ENCODE measurements at regions not wholly inside any gene's neighbourhood (a gene's known extent, or its start where the extent isn't known, plus 50 kb on each side); places are given as distances from the start of the nearest gene placed in this dataset.
"Not testable (repeated sequence)": the region's sequence is repeated elsewhere in the genome, so short reads cannot be mapped to it uniquely, and the experiment has no call there.

DNA sequence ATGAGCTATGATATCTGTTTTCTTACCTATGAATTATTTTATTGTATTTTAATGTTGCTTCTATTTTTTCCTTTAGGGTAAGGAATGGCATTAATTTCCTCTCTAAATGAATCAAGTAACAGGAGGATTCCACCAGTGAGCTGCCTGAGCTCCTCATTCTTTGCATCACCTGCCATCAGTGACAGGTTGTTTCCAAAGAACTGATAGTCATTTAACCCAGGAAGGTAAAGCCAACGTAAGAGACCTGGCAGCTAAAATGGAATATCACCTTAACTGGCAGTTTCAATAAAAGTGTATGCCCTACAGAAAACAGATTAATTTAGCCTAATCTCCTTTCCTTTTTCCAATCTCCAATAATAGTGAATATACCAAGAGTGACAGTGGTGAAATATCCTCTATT is 812.0 kb downstream of the SLITRK5 start:
- Histone ChIP-seq H3F3A (ENCODE audit: insufficient read depth) (no peaks in the 10 kb centered on the region), H3K27me3 (ENCODE audit: low read length) (no peaks in the 10 kb centered on the region), H3K27ac (ENCODE audit: low read depth, low read length) (no peak overlapping the region), H3K79me2 (ENCODE audit: insufficient read depth, low read length) (no peaks in the 10 kb centered on the region), H3K4me3 (ENCODE audit: insufficient read depth, low read length, poor library complexity, severe bottlenecking) (no peak overlapping the region), H3K36me3 (ENCODE audit: low read length) (no peaks in the 10 kb centered on the region), H3K4me2 (ENCODE audit: low read depth, low read length, poor library complexity, severe bottlenecking) (no peak overlapping the region), H2AFZ (ENCODE audit: low read depth, low read length, severe bottlenecking) (no peak overlapping the region), H3K9me3 (ENCODE audit: insufficient read depth, low read length) (no peaks in the 10 kb centered on the region), H4K20me1 (ENCODE audit: low read depth, low read length) (no peaks in the 10 kb centered on the region), H3K9me2 (replicated peaks; ENCODE audit: insufficient read depth, low read length) (no peaks in the 10 kb centered on the region), H3K9ac (ENCODE audit: low read length) (no peak overlapping the region)
- no peak for TF ChIP-seq EZH2phosphoT487 (conservative IDR thresholded peaks at IDR 0.05; ENCODE audit: low read length)
- TF ChIP-seq, protein P1, sequence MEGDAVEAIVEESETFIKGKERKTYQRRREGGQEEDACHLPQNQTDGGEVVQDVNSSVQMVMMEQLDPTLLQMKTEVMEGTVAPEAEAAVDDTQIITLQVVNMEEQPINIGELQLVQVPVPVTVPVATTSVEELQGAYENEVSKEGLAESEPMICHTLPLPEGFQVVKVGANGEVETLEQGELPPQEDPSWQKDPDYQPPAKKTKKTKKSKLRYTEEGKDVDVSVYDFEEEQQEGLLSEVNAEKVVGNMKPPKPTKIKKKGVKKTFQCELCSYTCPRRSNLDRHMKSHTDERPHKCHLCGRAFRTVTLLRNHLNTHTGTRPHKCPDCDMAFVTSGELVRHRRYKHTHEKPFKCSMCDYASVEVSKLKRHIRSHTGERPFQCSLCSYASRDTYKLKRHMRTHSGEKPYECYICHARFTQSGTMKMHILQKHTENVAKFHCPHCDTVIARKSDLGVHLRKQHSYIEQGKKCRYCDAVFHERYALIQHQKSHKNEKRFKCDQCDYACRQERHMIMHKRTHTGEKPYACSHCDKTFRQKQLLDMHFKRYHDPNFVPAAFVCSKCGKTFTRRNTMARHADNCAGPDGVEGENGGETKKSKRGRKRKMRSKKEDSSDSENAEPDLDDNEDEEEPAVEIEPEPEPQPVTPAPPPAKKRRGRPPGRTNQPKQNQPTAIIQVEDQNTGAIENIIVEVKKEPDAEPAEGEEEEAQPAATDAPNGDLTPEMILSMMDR (IDR thresholded peaks at IDR 0.05; ENCODE audit: insufficient read depth, low read length, poor library complexity, severe bottlenecking) = no peak

DNA sequence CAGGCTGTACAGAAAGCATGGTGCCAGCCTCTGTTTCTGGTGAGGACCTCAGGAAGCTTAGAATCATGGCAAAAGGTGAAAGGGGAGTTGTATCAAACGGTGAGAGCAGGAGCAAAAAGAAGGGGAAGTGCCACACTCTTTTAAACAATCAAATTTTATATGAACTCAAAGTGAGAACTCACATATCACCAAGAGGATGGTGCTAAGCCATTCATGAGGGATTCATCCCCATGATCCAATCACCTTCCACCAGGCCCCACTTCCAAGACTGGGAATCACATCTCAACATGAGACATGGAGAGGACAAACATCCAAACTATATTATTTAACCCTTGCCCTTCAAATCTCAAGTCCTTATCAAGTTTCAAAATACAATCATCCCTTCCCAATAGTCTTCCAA is 836.7 kb downstream of the SLITRK5 start:
- H3K27ac ChIP-seq (ENCODE audit: low read depth, low read length) = no peak overlapping the region
- H3K27me3 ChIP-seq (ENCODE audit: low read length) = no peaks in the 10 kb centered on the region
- H3K79me2 ChIP-seq (ENCODE audit: insufficient read depth, low read length) = no peaks in the 10 kb centered on the region
- H3K4me2 ChIP-seq (ENCODE audit: low read depth, low read length, poor library complexity, severe bottlenecking) = no peak overlapping the region
- no peaks in the 10 kb centered on the region for H4K20me1 ChIP-seq (ENCODE audit: low read depth, low read length)
- H3K4me3 ChIP-seq (ENCODE audit: insufficient read depth, low read length, poor library complexity, severe bottlenecking) = no peak overlapping the region
- no peaks in the 10 kb centered on the region for H3K36me3 ChIP-seq (ENCODE audit: low read length)
- no peak for TF ChIP-seq EZH2phosphoT487 (conservative IDR thresholded peaks at IDR 0.05; ENCODE audit: low read length)
- H3K9ac ChIP-seq (ENCODE audit: low read length) = no peak overlapping the region
- no peaks in the 10 kb centered on the region for H3F3A ChIP-seq (ENCODE audit: insufficient read depth)
- peaks cover 3% of the 10 kb centered on the region; the same call in 1 of the 2 replicates for H3K9me3 ChIP-seq (ENCODE audit: insufficient read depth, low read length)
- no peak overlapping the region for H2AFZ ChIP-seq (ENCODE audit: low read depth, low read length, severe bottlenecking)
- no peaks in the 10 kb centered on the region for H3K9me2 ChIP-seq (replicated peaks; ENCODE audit: insufficient read depth, low read length)

DNA sequence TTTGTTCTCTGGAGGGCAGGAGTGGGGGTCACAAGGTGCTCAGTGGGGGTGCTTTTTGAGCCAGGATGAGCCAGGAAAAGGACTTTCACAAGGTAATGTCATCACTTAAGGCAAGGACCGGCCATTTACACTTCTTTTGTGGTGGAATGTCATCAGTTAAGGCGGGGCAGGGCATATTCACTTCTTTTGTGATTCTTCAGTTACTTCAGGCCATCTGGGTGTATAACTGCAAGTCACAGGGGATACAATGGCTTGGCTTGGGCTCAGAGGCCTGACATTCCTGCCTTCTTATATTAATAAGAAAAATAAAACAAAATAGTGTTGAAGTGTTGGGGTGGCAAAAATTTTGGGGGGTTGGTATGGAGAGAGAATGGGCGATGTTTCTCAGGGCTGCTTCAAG is 841.8 kb downstream of the SLITRK5 start:
- H3K9me3 ChIP-seq (ENCODE audit: insufficient read depth, low read length) = not testable (repeated sequence)

DNA sequence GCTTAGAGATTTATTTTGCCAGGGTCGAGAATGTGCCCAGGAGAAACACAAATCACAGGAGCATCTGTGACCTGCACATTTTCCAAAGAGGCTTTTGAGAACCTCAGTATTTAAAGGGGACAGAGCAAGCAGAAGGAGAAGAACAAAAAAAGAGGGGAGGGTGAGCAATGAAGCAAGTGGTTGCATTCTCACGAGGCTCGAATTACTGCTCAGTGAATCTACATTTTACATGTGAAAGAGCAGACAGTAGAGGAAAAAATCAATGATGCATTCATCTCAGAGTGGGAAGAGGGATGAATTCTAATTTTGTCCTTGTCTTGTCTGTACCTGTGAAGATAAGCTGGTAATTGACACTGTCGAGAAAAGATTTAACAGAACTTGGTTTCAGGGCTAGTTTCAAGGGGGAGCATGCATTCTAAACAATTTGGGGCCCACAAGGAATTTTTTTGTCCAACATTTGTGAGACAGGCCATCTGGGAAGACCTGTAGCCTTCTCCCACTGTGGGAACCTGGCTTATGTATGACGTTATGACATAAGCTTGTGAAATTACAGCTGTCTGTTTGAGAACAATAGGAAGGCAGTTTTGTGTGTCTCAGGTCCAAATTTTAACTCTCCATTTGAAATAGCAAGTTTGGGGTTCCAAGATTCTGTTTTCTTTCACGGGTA is 855.1 kb downstream of the SLITRK5 start:
- Histone ChIP-seq H3K36me3 (ENCODE audit: low read length) (no peaks in the 10 kb centered on the region), H3K79me2 (ENCODE audit: insufficient read depth, low read length) (no peaks in the 10 kb centered on the region), H3F3A (ENCODE audit: insufficient read depth) (no peaks in the 10 kb centered on the region), H3K9me3 (ENCODE audit: insufficient read depth, low read length) (no peaks in the 10 kb centered on the region), H3K9me2 (replicated peaks; ENCODE audit: insufficient read depth, low read length) (no peaks in the 10 kb centered on the region), H3K4me2 (ENCODE audit: low read depth, low read length, poor library complexity, severe bottlenecking) (no peak overlapping the region), H3K4me3 (ENCODE audit: insufficient read depth, low read length, poor library complexity, severe bottlenecking) (no peak overlapping the region), H3K27ac (ENCODE audit: low read depth, low read length) (no peak overlapping the region), H4K20me1 (ENCODE audit: low read depth, low read length) (no peaks in the 10 kb centered on the region), H2AFZ (ENCODE audit: low read depth, low read length, severe bottlenecking) (no peak overlapping the region), H3K9ac (ENCODE audit: low read length) (no peak overlapping the region), H3K27me3 (ENCODE audit: low read length) (no peaks in the 10 kb centered on the region)
- TF ChIP-seq, protein P1 (IDR thresholded peaks at IDR 0.05; ENCODE audit: insufficient read depth, low read length, poor library complexity, severe bottlenecking) = no peak
- TF ChIP-seq EZH2phosphoT487 (conservative IDR thresholded peaks at IDR 0.05; ENCODE audit: low read length) = no peak

More for the DNA sequence above, 841.8 kb downstream of the SLITRK5 start:
- not testable (repeated sequence) for H3K9ac ChIP-seq (ENCODE audit: low read length); H3K4me2 ChIP-seq (ENCODE audit: low read depth, low read length, poor library complexity, severe bottlenecking); H3K36me3 ChIP-seq (ENCODE audit: low read length); H3F3A ChIP-seq (ENCODE audit: insufficient read depth); H3K79me2 ChIP-seq (ENCODE audit: insufficient read depth, low read length); H3K9me2 ChIP-seq (replicated peaks; ENCODE audit: insufficient read depth, low read length); H2AFZ ChIP-seq (ENCODE audit: low read depth, low read length, severe bottlenecking); H3K27me3 ChIP-seq (ENCODE audit: low read length); H3K4me3 ChIP-seq (ENCODE audit: insufficient read depth, low read length, poor library complexity, severe bottlenecking); H3K27ac ChIP-seq (ENCODE audit: low read depth, low read length); H4K20me1 ChIP-seq (ENCODE audit: low read depth, low read length)
